SJSA1 (cell line): ENCODE measurements at regions not wholly inside any gene's neighbourhood (a gene's known extent, or its start where the extent isn't known, plus 50 kb on each side); places are given as distances from the start of the nearest gene placed in this dataset.
"Not testable (repeated sequence)": the region's sequence is repeated elsewhere in the genome, so short reads cannot be mapped to it uniquely, and the experiment has no call there.

Experiments used
- DNase-seq, 2 experiments: peaks; one replicate each; pipeline ENCODE4 v3.0.0-alpha.2; 2015 to 2020; ENCODE audit warnings: low spot score in 2 of 2, low read depth in 1 of 2
- H3K27ac ChIP-seq: fragments of 250-450 bp; sonication (Bioruptor Pico); 2 replicates; pipeline ENCODE4 v1.5.1; 2020; ENCODE audit warnings: mild to moderate bottlenecking, moderate library complexity
- H3K27me3 ChIP-seq: fragments of 250-450 bp; sonication (Bioruptor Pico); replicated peaks from 2 replicates; pipeline ENCODE4 v1.5.1; 2020; ENCODE audit warnings: mild to moderate bottlenecking, moderate library complexity
- H3K36me3 ChIP-seq: fragments of 250-450 bp; sonication (Bioruptor Pico); 2 replicates; pipeline ENCODE4 v1.5.1; 2020; ENCODE audit warnings: mild to moderate bottlenecking
- H3K4me1 ChIP-seq: fragments of 250-450 bp; sonication (Bioruptor Pico); replicated peaks from 2 replicates; pipeline ENCODE4 v1.6.1; 2021; ENCODE audit warnings: mild to moderate bottlenecking
- H3K4me3 ChIP-seq: fragments of 250-450 bp; sonication (Bioruptor Pico); 2 replicates; pipeline ENCODE4 v1.5.1; 2020; ENCODE audit warnings: mild to moderate bottlenecking
- H3K9me3 ChIP-seq: fragments of 250-450 bp; sonication (Bioruptor Pico); replicated peaks from 2 replicates; pipeline ENCODE4 v1.5.1; 2020; ENCODE audit warnings: mild to moderate bottlenecking

GRCh38 chr1:187838335-187839293 lies 1009.9 kb downstream of the PLA2G4A start:
- Histone ChIP-seq H3K4me1 (no peaks in the 10 kb centered on the region), H3K27ac (no peak overlapping the region), H3K36me3 (no peaks in the 10 kb centered on the region), H3K27me3 (no peaks in the 10 kb centered on the region), H3K9me3 (no peaks in the 10 kb centered on the region), H3K4me3 (no peak overlapping the region)
- DNase-seq = no peak

GRCh38 chr1:187839873-187840272 lies 1011.1 kb downstream of the PLA2G4A start:
- Histone ChIP-seq H3K27ac (no peak overlapping the region), H3K4me1 (no peaks in the 10 kb centered on the region), H3K4me3 (no peak overlapping the region), H3K9me3 (no peaks in the 10 kb centered on the region), H3K27me3 (no peaks in the 10 kb centered on the region), H3K36me3 (no peaks in the 10 kb centered on the region)
- no peak for DNase-seq

GRCh38 chr1:187840557-187840956 lies 1011.8 kb downstream of the PLA2G4A start:
- Histone ChIP-seq H3K27me3 (no peaks in the 10 kb centered on the region), H3K4me3 (no peak overlapping the region), H3K4me1 (no peaks in the 10 kb centered on the region), H3K27ac (no peak overlapping the region), H3K9me3 (no peaks in the 10 kb centered on the region), H3K36me3 (no peaks in the 10 kb centered on the region)
- DNase-seq = no peak

- H3K4me3 ChIP-seq = no peak overlapping the region
- no peaks in the 10 kb centered on the region for H3K27me3 ChIP-seq
- H3K27ac ChIP-seq = no peak overlapping the region
- no peaks in the 10 kb centered on the region; the same call in 1 of the 2 replicates for H3K9me3 ChIP-seq
- H3K36me3 ChIP-seq = no peaks in the 10 kb centered on the region
- DNase-seq = no peak
- H3K4me1 ChIP-seq = no peaks in the 10 kb centered on the region
These were observed 1013.8 kb downstream of the PLA2G4A start for GRCh38 chr1:187842406-187843165.

- Histone ChIP-seq H3K27ac (no peak overlapping the region), H3K4me3 (no peak overlapping the region), H3K4me1 (no peaks in the 10 kb centered on the region), H3K27me3 (no peaks in the 10 kb centered on the region), H3K9me3 (no peaks in the 10 kb centered on the region; the same call in 1 of the 2 replicates), H3K36me3 (no peaks in the 10 kb centered on the region)
- no peak for DNase-seq
These were observed 1015.6 kb downstream of the PLA2G4A start for GRCh38 chr1:187844313-187844712.

- H3K36me3 ChIP-seq = no peaks in the 10 kb centered on the region
These were observed 1018.8 kb downstream of the PLA2G4A start for GRCh38 chr1:187847531-187847930.

GRCh38 chr1:187848321-187848720 lies 1019.6 kb downstream of the PLA2G4A start:
- Histone ChIP-seq H3K4me3 (no peak overlapping the region), H3K27ac (no peak overlapping the region), H3K36me3 (no peaks in the 10 kb centered on the region), H3K4me1 (no peaks in the 10 kb centered on the region), H3K27me3 (no peaks in the 10 kb centered on the region), H3K9me3 (no peaks in the 10 kb centered on the region; the same call in 1 of the 2 replicates)
- DNase-seq = no peak

More at GRCh38 chr1:187847531-187847930, 1018.8 kb downstream of the PLA2G4A start:
- no peaks in the 10 kb centered on the region; the same call in 1 of the 2 replicates for H3K9me3 ChIP-seq
- no peak for DNase-seq
- H3K4me3 ChIP-seq = no peak overlapping the region
- H3K4me1 ChIP-seq = no peaks in the 10 kb centered on the region
- H3K27ac ChIP-seq = no peak overlapping the region
- H3K27me3 ChIP-seq = no peaks in the 10 kb centered on the region

- H3K4me3 ChIP-seq, H3K27me3 ChIP-seq, H3K9me3 ChIP-seq, H3K36me3 ChIP-seq, H3K4me1 ChIP-seq, DNase-seq, H3K27ac ChIP-seq: not testable (repeated sequence)
These were observed 1021.4 kb downstream of the PLA2G4A start for GRCh38 chr1:187850146-187850545.

- H3K9me3 ChIP-seq = no peaks in the 10 kb centered on the region
- no peak overlapping the region for H3K4me3 ChIP-seq
- H3K4me1 ChIP-seq = no peaks in the 10 kb centered on the region
- H3K36me3 ChIP-seq = no peaks in the 10 kb centered on the region
- DNase-seq = no peak
- H3K27me3 ChIP-seq = no peaks in the 10 kb centered on the region
- no peak overlapping the region for H3K27ac ChIP-seq
These were observed 1024.8 kb downstream of the PLA2G4A start for GRCh38 chr1:187853505-187853904.

- no peaks in the 10 kb centered on the region for H3K4me1 ChIP-seq
- no peak for DNase-seq
- H3K36me3 ChIP-seq = no peaks in the 10 kb centered on the region
- no peaks in the 10 kb centered on the region for H3K9me3 ChIP-seq
- no peak overlapping the region for H3K4me3 ChIP-seq
- H3K27me3 ChIP-seq = no peaks in the 10 kb centered on the region
- no peak overlapping the region for H3K27ac ChIP-seq
These were observed 1025.7 kb downstream of the PLA2G4A start for GRCh38 chr1:187854457-187854856.

- H3K9me3 ChIP-seq = no peaks in the 10 kb centered on the region
- H3K4me3 ChIP-seq = no peak overlapping the region
- H3K27ac ChIP-seq = no peak overlapping the region
- DNase-seq = no peak
- no peaks in the 10 kb centered on the region for H3K36me3 ChIP-seq
- no peaks in the 10 kb centered on the region for H3K4me1 ChIP-seq
- no peaks in the 10 kb centered on the region; the same call in 1 of the 2 replicates for H3K27me3 ChIP-seq
These were observed 1033.8 kb downstream of the PLA2G4A start for GRCh38 chr1:187862506-187862905.

- Histone ChIP-seq H3K4me3 (no peak overlapping the region), H3K9me3 (no peaks in the 10 kb centered on the region), H3K4me1 (no peaks in the 10 kb centered on the region), H3K27ac (no peak overlapping the region), H3K36me3 (no peaks in the 10 kb centered on the region), H3K27me3 (no peaks in the 10 kb centered on the region)
- no peak for DNase-seq
These were observed 1041.8 kb downstream of the PLA2G4A start for GRCh38 chr1:187870552-187870951.

- H3K27ac ChIP-seq = no peak overlapping the region
- no peaks in the 10 kb centered on the region for H3K27me3 ChIP-seq
- no peaks in the 10 kb centered on the region for H3K9me3 ChIP-seq
- no peak overlapping the region for H3K4me3 ChIP-seq
- DNase-seq = no peak
- no peaks in the 10 kb centered on the region for H3K36me3 ChIP-seq
- no peaks in the 10 kb centered on the region for H3K4me1 ChIP-seq
These were observed 1042.6 kb downstream of the PLA2G4A start for GRCh38 chr1:187871177-187871845.
